Kidney epithelial cell (primary cell): ENCODE measurements at regions not wholly inside any gene's neighbourhood (a gene's known extent, or its start where the extent isn't known, plus 50 kb on each side); places are given as distances from the start of the nearest gene placed in this dataset.

Source experiments
- DNase-seq: peaks from one replicate; pipeline ENCODE4 v3.0.0-alpha.2; 2010; ENCODE audit warnings: low read depth
- H3K27me3 ChIP-seq: 2 replicates; pipeline ENCODE4 v1.6.0; 2011; ENCODE audit warnings: low read length; ENCODE audit not compliant: control insufficient read depth, insufficient read depth
- H3K36me3 ChIP-seq: 2 replicates; pipeline ENCODE4 v1.5.1; 2011; ENCODE audit warnings: low read length; ENCODE audit not compliant: control insufficient read depth, insufficient read depth
- H3K4me3 ChIP-seq: 2 replicates; pipeline ENCODE4 v1.5.1; 2011; ENCODE audit warnings: low read depth, mild to moderate bottlenecking, control low read depth, low read length
- CTCF ChIP-seq: IDR thresholded peaks from 2 replicates; pipeline ENCODE4 v1.5.1; 2011; ENCODE audit warnings: mild to moderate bottlenecking, moderate library complexity, low read length, control low read depth, inconsistent platforms; ENCODE audit not compliant: insufficient read depth, poor library complexity, severe bottlenecking

- Histone ChIP-seq H3K36me3 (no peaks in the 10 kb centered on the region), H3K27me3 (no peaks in the 10 kb centered on the region), H3K4me3 (no peak overlapping the region)
- no peak for DNase-seq
- no peak for TF ChIP-seq CTCF
These were observed 89.6 kb upstream of the TBC1D5 start for GRCh38 chr3:17832016-17832415.

GRCh38 chr3:17831366-17831765, 88.9 kb upstream of the TBC1D5 start:
- H3K36me3 ChIP-seq: no peaks in the 10 kb centered on the region
- no peak overlapping the region for H3K4me3 ChIP-seq
- H3K27me3 ChIP-seq: no peaks in the 10 kb centered on the region
- no peak for TF ChIP-seq CTCF
- DNase-seq: no peak

- H3K36me3 ChIP-seq: no peaks in the 10 kb centered on the region
- TF ChIP-seq CTCF: no peak
- H3K4me3 ChIP-seq: no peak overlapping the region
- H3K27me3 ChIP-seq: no peaks in the 10 kb centered on the region
- no peak for DNase-seq
These were observed 88.4 kb upstream of the TBC1D5 start for GRCh38 chr3:17830788-17831187.

- no peaks in the 10 kb centered on the region for H3K36me3 ChIP-seq
- no peak overlapping the region for H3K4me3 ChIP-seq
- DNase-seq: no peak
- TF ChIP-seq CTCF: no peak
- H3K27me3 ChIP-seq: no peaks in the 10 kb centered on the region
These were observed 86.0 kb upstream of the TBC1D5 start for GRCh38 chr3:17828388-17828787.

- no peaks in the 10 kb centered on the region for H3K36me3 ChIP-seq
- H3K4me3 ChIP-seq: no peak overlapping the region
- no peak for TF ChIP-seq CTCF
- no peaks in the 10 kb centered on the region for H3K27me3 ChIP-seq
- no peak for DNase-seq
These were observed 82.9 kb upstream of the TBC1D5 start for GRCh38 chr3:17825298-17825697.

GRCh38 chr3:17823816-17824215, 81.4 kb upstream of the TBC1D5 start:
- no peak for DNase-seq
- Histone ChIP-seq H3K27me3 (no peaks in the 10 kb centered on the region), H3K4me3 (no peak overlapping the region), H3K36me3 (no peaks in the 10 kb centered on the region)
- TF ChIP-seq CTCF: no peak
